A549 (cell line): ENCODE measurements at regions not wholly inside any gene's neighbourhood (a gene's known extent, or its start where the extent isn't known, plus 50 kb on each side); places are given as distances from the start of the nearest gene placed in this dataset.

ENCODE experiments used
- ATAC-seq, 2 experiments: fragments of 200-7000 bp in 1 of 2; fragments of >200 bp in 1 of 2; cut with Nextera tagmentation in 1 of 2; cut with Tn5 transposase in 1 of 2; 3 replicates each; pipeline versions ENCODE4 v1.8.0 to v1.9.1; 2018 to 2020; ENCODE audit warnings: mild to moderate bottlenecking in 1 of 2, moderate library complexity in 1 of 2
- CTCF ChIA-PET: fragments of 300-600 bp; sonication (Branson Sonifier 250); formaldehyde crosslinking; extraction: SDS; loops from one replicate; lab custom pipeline; 2021; ENCODE audit warnings: antibody characterized with exemption, inconsistent platforms; lab: Yijun Ruan, JAX
- POLR2A ChIA-PET: fragments of 350-600 bp; formaldehyde crosslinking; extraction: SDS; loops from one replicate; lab custom pipeline; 2021; ENCODE audit warnings: antibody characterized with exemption, inconsistent platforms; lab: Yijun Ruan, JAX
- DNase-seq, 2 experiments: peaks; one replicate each; pipeline versions ENCODE4 v3.0.0 to v3.0.0-alpha.2; 2011 to 2016; ENCODE audit warnings: low read depth in 1 of 2, low spot score in 1 of 2
- FAIRE-seq: peaks from 2 replicates; lab custom pipeline; 2011; peaks lifted over from hg19 to GRCh38; lab: Jason Lieb, UNC
- H3K27ac ChIP-seq, 2 experiments: fragments of >200 bp; sonication (Bioruptor Twin); formaldehyde crosslinking; 3 replicates each; pipeline ENCODE4 v1.5.1; 2016 to 2017
- H3K4me1 ChIP-seq: fragments of >200 bp; sonication (Bioruptor Twin); formaldehyde crosslinking; 3 replicates; pipeline ENCODE4 v1.6.1; 2016
- H3K4me2 ChIP-seq: fragments of >200 bp; sonication (Bioruptor Twin); formaldehyde crosslinking; 3 replicates; pipeline ENCODE4 v1.6.1; 2016
- H3K4me3 ChIP-seq: fragments of >200 bp; sonication (Bioruptor Twin); formaldehyde crosslinking; 3 replicates; pipeline ENCODE4 v1.5.1; 2016
- H3K9me3 ChIP-seq: fragments of >200 bp; sonication (Bioruptor Twin); formaldehyde crosslinking; 3 replicates; pipeline ENCODE4 v1.6.1; 2016
- CBX2 ChIP-seq: fragments of 200-600 bp; sonication (generic); IDR thresholded peaks from 2 replicates; pipeline ENCODE4 v1.6.1; 2016; ENCODE audit warnings: low read depth, mild to moderate bottlenecking, borderline replicate concordance
- CHD2 ChIP-seq: fragments of 150-350 bp; IDR thresholded peaks from 2 replicates; pipeline ENCODE4 v1.6.1; 2014; ENCODE audit warnings: low read length; ENCODE audit not compliant: partially characterized antibody
- CHD4 ChIP-seq: fragments of 200-600 bp; sonication (generic); IDR thresholded peaks from 2 replicates; pipeline ENCODE4 v1.6.1; 2016; ENCODE audit warnings: antibody characterized with exemption, mild to moderate bottlenecking, borderline replicate concordance
- EP300 ChIP-seq, 2 experiments: fragments of >200 bp; sonication (Bioruptor Twin); formaldehyde crosslinking; IDR thresholded peaks; 2 replicates in 1 of 2; 3 replicates in 1 of 2; pipeline ENCODE4 v1.6.1; 2016 to 2017
- ESRRA ChIP-seq: fragments of 150-350 bp; IDR thresholded peaks from 2 replicates; pipeline ENCODE4 v1.6.1; 2014; ENCODE audit warnings: mild to moderate bottlenecking, low read length, borderline replicate concordance
- FOSL2 ChIP-seq, 2 experiments: fragments of 450-650 bp in 1 of 2; fragments of >200 bp in 1 of 2; sonication (Bioruptor Twin) in 1 of 2; formaldehyde crosslinking; IDR thresholded peaks; 2 replicates each; pipeline versions ENCODE4 v1.5.0 to v1.6.1; 2016 to 2020; ENCODE audit warnings: mild to moderate bottlenecking in 1 of 2, moderate library complexity in 1 of 2
- FOXS1 ChIP-seq: fragments of 250-450 bp; sonication (Bioruptor Pico); IDR thresholded peaks from 2 replicates; pipeline ENCODE4 v1.5.0; 2020; ENCODE audit warnings: mild to moderate bottlenecking, moderate library complexity
- GATA3 ChIP-seq: IDR thresholded peaks from 2 replicates; pipeline ENCODE4 v1.6.1; 2012; ENCODE audit warnings: borderline replicate concordance
- HOXA7 ChIP-seq: fragments of 250-450 bp; sonication (Bioruptor Pico); IDR thresholded peaks from 2 replicates; pipeline ENCODE4 v1.5.0; 2020; ENCODE audit warnings: mild to moderate bottlenecking, moderate library complexity
- HOXB13 ChIP-seq: fragments of 250-450 bp; sonication (Bioruptor Pico); IDR thresholded peaks from 2 replicates; pipeline ENCODE4 v1.5.0; 2020; ENCODE audit warnings: low read depth, mild to moderate bottlenecking, moderate library complexity
- HOXB5 ChIP-seq: fragments of 250-450 bp; sonication (Bioruptor Pico); IDR thresholded peaks from 2 replicates; pipeline ENCODE4 v1.5.0; 2020; ENCODE audit warnings: mild to moderate bottlenecking, moderate library complexity
- JUN ChIP-seq, 2 experiments: fragments of >200 bp; sonication (Bioruptor Twin); formaldehyde crosslinking; IDR thresholded peaks; 2 replicates in 1 of 2; 3 replicates in 1 of 2; pipeline ENCODE4 v1.6.1; 2016 to 2017
- KDM1A ChIP-seq: fragments of 200-600 bp; sonication (generic); IDR thresholded peaks from 2 replicates; pipeline ENCODE4 v1.6.1; 2016; ENCODE audit warnings: low read depth, mild to moderate bottlenecking
- KDM5A ChIP-seq: fragments of 200-600 bp; sonication (generic); IDR thresholded peaks from 2 replicates; pipeline ENCODE4 v1.6.1; 2016; ENCODE audit warnings: antibody characterized with exemption, mild to moderate bottlenecking
- MAX ChIP-seq: IDR thresholded peaks from 2 replicates; pipeline ENCODE4 v1.6.1; 2012
- MAZ ChIP-seq: fragments of 150-350 bp; IDR thresholded peaks from 2 replicates; pipeline ENCODE4 v1.6.1; 2014; ENCODE audit warnings: antibody characterized with exemption, low read depth, low read length, borderline replicate concordance
- MYC ChIP-seq: IDR thresholded peaks from 2 replicates; pipeline ENCODE4 v1.6.1; 2012; ENCODE audit warnings: mild to moderate bottlenecking, inconsistent platforms, low read length, improper control_type of control experiment, borderline replicate concordance
- NPAS2 ChIP-seq: fragments of 250-450 bp; sonication (Bioruptor Pico); IDR thresholded peaks from 2 replicates; pipeline ENCODE4 v1.8.0; 2022; ENCODE audit warnings: mild to moderate bottlenecking, moderate library complexity, borderline replicate concordance
- NR3C1 ChIP-seq: fragments of >200 bp; sonication (Bioruptor Twin); formaldehyde crosslinking; IDR thresholded peaks from 3 replicates; pipeline ENCODE4 v1.6.1; 2017
- PBX3 ChIP-seq: IDR thresholded peaks from 2 replicates; pipeline ENCODE4 v1.6.1; 2012
- POLR2A ChIP-seq: IDR thresholded peaks from 2 replicates; pipeline ENCODE4 v1.6.1; 2012; ENCODE audit warnings: mild to moderate bottlenecking, low read length
- RARB ChIP-seq: fragments of 250-450 bp; sonication (Bioruptor Pico); IDR thresholded peaks from 2 replicates; pipeline ENCODE4 v1.8.0; 2021; ENCODE audit warnings: mild to moderate bottlenecking, moderate library complexity
- RCOR1 ChIP-seq: fragments of 150-350 bp; IDR thresholded peaks from 2 replicates; pipeline ENCODE4 v1.6.1; 2014; ENCODE audit warnings: antibody characterized with exemption, low read length, low read depth
- RFX5 ChIP-seq: fragments of 450-650 bp; IDR thresholded peaks from 2 replicates; pipeline ENCODE4 v1.7.1; 2014; ENCODE audit warnings: antibody characterized with exemption, mild to moderate bottlenecking, moderate library complexity
- SREBF2 ChIP-seq: fragments of 450-650 bp; IDR thresholded peaks from 2 replicates; pipeline ENCODE4 v1.6.1; 2014; ENCODE audit warnings: mild to moderate bottlenecking, moderate library complexity
- TFCP2L1 ChIP-seq: fragments of 250-450 bp; sonication (Bioruptor Pico); IDR thresholded peaks from 2 replicates; pipeline ENCODE4 v1.5.0; 2021; ENCODE audit warnings: mild to moderate bottlenecking
- WGBS: methylation state at CpG from one replicate; pipeline ENCODE4 v1.1.6; 2017; ENCODE audit errors: missing lambda C conversion rate; 5-methylcytosine and 5-hydroxymethylcytosine counted together
- TF ChIP-seq, protein P1 (sequence below): fragments of 200-600 bp; sonication (generic); IDR thresholded peaks from 2 replicates; pipeline ENCODE4 v1.6.1; 2016; ENCODE audit warnings: antibody characterized with exemption, mild to moderate bottlenecking, moderate library complexity
- TF ChIP-seq, protein P2 (sequence below): fragments of >200 bp; sonication (Bioruptor Twin); formaldehyde crosslinking; IDR thresholded peaks from 2 replicates; pipeline ENCODE4 v1.6.1; 2016
- TF ChIP-seq, protein P3 (sequence below): fragments of 250-450 bp; sonication (Bioruptor Pico); IDR thresholded peaks from 2 replicates; pipeline ENCODE4 v1.5.0; 2021; ENCODE audit warnings: mild to moderate bottlenecking, moderate library complexity, borderline replicate concordance
- TF ChIP-seq, protein P4 (sequence below): IDR thresholded peaks from 2 replicates; pipeline ENCODE4 v1.6.1; 2012; ENCODE audit warnings: low read depth, borderline replicate concordance
- TF ChIP-seq, protein P5 (sequence below): fragments of 250-450 bp; sonication (Bioruptor Pico); IDR thresholded peaks from 2 replicates; pipeline ENCODE4 v1.5.0; 2020; ENCODE audit warnings: low read depth, mild to moderate bottlenecking, moderate library complexity

DNA sequence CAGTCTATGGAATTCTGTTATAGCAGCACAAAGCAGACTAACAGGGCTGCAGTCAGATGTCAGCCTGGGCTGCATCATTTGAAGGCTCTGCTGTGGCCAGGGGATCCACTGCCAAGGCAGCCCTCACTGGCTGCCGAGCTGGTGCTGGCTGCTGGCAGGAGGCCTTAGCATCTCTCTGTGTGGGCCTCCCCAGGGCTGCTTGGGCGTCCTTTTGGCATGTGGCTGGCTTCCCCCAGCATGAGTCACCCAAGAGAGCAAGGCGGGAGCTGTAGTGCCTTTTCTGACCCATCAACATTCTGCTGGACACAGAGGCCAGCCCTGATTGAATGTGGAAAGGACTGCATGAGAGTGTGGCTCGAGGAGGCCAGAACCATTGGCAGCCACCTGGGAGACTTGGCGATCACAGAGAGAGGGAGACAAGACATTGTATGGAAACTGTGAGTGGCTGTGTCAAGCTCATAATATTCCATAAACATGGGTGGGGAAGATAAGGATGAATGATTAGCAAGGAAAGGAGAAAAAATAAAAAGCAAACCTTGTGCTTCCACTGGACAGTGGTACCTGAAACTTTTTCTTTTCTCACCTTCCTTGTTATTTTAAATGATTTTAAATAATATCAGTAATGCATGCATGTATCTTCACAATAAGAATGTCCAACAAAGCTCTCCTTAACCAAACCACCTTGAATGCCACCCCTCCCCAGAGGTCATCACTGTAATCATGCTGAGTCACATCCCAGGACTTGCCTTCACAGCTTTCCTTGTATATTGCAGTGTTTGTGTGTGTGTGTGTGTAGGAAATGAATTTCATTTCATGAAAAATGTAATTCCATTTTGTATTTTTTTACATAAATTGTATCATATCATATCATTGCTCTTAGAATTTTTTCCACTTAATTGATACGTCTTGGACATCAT lies 55.0 kb upstream of the VSX1 start:
- Histone ChIP-seq H3K27ac (peak overlapping the region; percentile 86 to 89), H3K4me1 (peaks cover 39% of the 10 kb centered on the region), H3K4me2 (peak overlapping the region; percentile 74), H3K4me3 (peak overlapping the region; percentile 9; the same call in 2 of the 3 replicates), H3K9me3 (no peaks in the 10 kb centered on the region)
- FAIRE-seq (peak; percentile 99), DNase-seq (peak; percentile 87 to 90), ATAC-seq (peak; percentile 94 to 96)
- ChIA-PET POLR2A (interaction anchor here (1.5 kb wide), 1 partner anchor 111 kb away, joined by 7 read pairs; the partner anchor contains the start of gene PYGB), CTCF (interaction anchor here (0.8 to 1.3 kb wide), 2 partner anchors 39 to 42 kb away, joined by 3 read pairs; no protein-coding TSS in a partner anchor)
- WGBS: 11% methylated on average over 6 of the region's 6 CpGs
- TF ChIP-seq ESRRA (no peak), FOSL2 (IDR thresholded peaks at IDR 0.05) (peak; percentile 75), FOSL2 (CRISPR knock-in tag; IDR thresholded peaks at IDR 0.05) (peak; percentile 92), KDM1A (no peak), MAX (peak; percentile 98), NPAS2 (CRISPR knock-in tag) (no peak), KDM5A (no peak), CHD2 (no peak), FOXS1 (no peak), HOXB13 (peak; percentile 83; the same call in 1 of the 2 replicates), EP300 (IDR thresholded peaks at IDR 0.05) (peak; percentile 14 to 24; a peak in 2 of 5 replicates), RCOR1 (no peak), MYC (no peak), RFX5 (no peak), HOXA7 (CRISPR knock-in tag) (no peak), HOXB5 (no peak), GATA3 (peak; percentile 65; the same call in 1 of the 2 replicates), NR3C1 (no peak), SREBF2 (no peak), RARB (CRISPR knock-in tag) (no peak), CBX2 (no peak), TFCP2L1 (CRISPR knock-in tag) (no peak), MAZ (no peak), PBX3 (0 out of 2 replicates have a peak, but pooled peaks have one; percentile 67), CHD4 (no peak), POLR2A (no peak), JUN (IDR thresholded peaks at IDR 0.05) (peak; percentile 71 to 80; a peak in 3 of 5 replicates)
- TF ChIP-seq, protein P1, sequence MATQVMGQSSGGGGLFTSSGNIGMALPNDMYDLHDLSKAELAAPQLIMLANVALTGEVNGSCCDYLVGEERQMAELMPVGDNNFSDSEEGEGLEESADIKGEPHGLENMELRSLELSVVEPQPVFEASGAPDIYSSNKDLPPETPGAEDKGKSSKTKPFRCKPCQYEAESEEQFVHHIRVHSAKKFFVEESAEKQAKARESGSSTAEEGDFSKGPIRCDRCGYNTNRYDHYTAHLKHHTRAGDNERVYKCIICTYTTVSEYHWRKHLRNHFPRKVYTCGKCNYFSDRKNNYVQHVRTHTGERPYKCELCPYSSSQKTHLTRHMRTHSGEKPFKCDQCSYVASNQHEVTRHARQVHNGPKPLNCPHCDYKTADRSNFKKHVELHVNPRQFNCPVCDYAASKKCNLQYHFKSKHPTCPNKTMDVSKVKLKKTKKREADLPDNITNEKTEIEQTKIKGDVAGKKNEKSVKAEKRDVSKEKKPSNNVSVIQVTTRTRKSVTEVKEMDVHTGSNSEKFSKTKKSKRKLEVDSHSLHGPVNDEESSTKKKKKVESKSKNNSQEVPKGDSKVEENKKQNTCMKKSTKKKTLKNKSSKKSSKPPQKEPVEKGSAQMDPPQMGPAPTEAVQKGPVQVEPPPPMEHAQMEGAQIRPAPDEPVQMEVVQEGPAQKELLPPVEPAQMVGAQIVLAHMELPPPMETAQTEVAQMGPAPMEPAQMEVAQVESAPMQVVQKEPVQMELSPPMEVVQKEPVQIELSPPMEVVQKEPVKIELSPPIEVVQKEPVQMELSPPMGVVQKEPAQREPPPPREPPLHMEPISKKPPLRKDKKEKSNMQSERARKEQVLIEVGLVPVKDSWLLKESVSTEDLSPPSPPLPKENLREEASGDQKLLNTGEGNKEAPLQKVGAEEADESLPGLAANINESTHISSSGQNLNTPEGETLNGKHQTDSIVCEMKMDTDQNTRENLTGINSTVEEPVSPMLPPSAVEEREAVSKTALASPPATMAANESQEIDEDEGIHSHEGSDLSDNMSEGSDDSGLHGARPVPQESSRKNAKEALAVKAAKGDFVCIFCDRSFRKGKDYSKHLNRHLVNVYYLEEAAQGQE: no peak
- TF ChIP-seq, protein P2, sequence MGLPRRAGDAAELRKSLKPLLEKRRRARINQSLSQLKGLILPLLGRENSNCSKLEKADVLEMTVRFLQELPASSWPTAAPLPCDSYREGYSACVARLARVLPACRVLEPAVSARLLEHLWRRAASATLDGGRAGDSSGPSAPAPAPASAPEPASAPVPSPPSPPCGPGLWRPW: no peak
- TF ChIP-seq, protein P3, sequence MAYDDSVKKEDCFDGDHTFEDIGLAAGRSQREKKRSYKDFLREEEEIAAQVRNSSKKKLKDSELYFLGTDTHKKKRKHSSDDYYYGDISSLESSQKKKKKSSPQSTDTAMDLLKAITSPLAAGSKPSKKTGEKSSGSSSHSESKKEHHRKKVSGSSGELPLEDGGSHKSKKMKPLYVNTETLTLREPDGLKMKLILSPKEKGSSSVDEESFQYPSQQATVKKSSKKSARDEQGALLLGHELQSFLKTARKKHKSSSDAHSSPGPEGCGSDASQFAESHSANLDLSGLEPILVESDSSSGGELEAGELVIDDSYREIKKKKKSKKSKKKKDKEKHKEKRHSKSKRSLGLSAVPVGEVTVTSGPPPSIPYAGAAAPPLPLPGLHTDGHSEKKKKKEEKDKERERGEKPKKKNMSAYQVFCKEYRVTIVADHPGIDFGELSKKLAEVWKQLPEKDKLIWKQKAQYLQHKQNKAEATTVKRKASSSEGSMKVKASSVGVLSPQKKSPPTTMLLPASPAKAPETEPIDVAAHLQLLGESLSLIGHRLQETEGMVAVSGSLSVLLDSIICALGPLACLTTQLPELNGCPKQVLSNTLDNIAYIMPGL (CRISPR knock-in tag): no peak
- TF ChIP-seq, protein P4, sequence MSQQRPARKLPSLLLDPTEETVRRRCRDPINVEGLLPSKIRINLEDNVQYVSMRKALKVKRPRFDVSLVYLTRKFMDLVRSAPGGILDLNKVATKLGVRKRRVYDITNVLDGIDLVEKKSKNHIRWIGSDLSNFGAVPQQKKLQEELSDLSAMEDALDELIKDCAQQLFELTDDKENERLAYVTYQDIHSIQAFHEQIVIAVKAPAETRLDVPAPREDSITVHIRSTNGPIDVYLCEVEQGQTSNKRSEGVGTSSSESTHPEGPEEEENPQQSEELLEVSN: peak; percentile 98
- TF ChIP-seq, protein P5, sequence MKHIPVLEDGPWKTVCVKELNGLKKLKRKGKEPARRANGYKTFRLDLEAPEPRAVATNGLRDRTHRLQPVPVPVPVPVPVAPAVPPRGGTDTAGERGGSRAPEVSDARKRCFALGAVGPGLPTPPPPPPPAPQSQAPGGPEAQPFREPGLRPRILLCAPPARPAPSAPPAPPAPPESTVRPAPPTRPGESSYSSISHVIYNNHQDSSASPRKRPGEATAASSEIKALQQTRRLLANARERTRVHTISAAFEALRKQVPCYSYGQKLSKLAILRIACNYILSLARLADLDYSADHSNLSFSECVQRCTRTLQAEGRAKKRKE (CRISPR knock-in tag): peak; percentile 85; the same call in 1 of the 2 replicates
